Jurkat, Clone E6-1 (cell line): ENCODE measurements at regions not wholly inside any gene's neighbourhood (a gene's known extent, or its start where the extent isn't known, plus 50 kb on each side); places are given as distances from the start of the nearest gene placed in this dataset.

Experiments used
- DNase-seq: peaks from one replicate; pipeline ENCODE4 v3.0.0-alpha.2; 2011; ENCODE audit warnings: low read depth, low spot score
- H3K4me3 ChIP-seq: 2 replicates; pipeline ENCODE4 v1.5.1; 2011; ENCODE audit warnings: mild to moderate bottlenecking, low read length, control low read depth, moderate library complexity

GRCh38 chr5:35442885-35443639, 174.6 kb upstream of the SPEF2 start:
- H3K4me3 ChIP-seq, result no peak overlapping the region
- DNase-seq, result no peak

- no peak for DNase-seq
- H3K4me3 ChIP-seq, result no peak overlapping the region
Measured at GRCh38 chr5:35440409-35440808, 177.3 kb upstream of the SPEF2 start.

- DNase-seq, result no peak
- H3K4me3 ChIP-seq, result no peak overlapping the region
Measured at GRCh38 chr5:35438786-35439185, 178.9 kb upstream of the SPEF2 start.

GRCh38 chr5:35438288-35438687, 179.4 kb upstream of the SPEF2 start:
- no peak overlapping the region for H3K4me3 ChIP-seq
- DNase-seq, result no peak

- peak; percentile 38 for DNase-seq
- H3K4me3 ChIP-seq, result no peak overlapping the region
Measured at GRCh38 chr5:35436400-35437057, 181.1 kb upstream of the SPEF2 start.

GRCh38 chr5:35430381-35431162, 187.1 kb upstream of the SPEF2 start:
- H3K4me3 ChIP-seq, result no peak overlapping the region
- no peak for DNase-seq

GRCh38 chr5:35420200-35420599, 189.9 kb upstream of the PRLR start:
- H3K4me3 ChIP-seq, result no peak overlapping the region
- DNase-seq, result no peak

GRCh38 chr5:35417040-35417439, 186.8 kb upstream of the PRLR start:
- DNase-seq, result no peak
- H3K4me3 ChIP-seq, result no peak overlapping the region

- no peak overlapping the region for H3K4me3 ChIP-seq
- no peak for DNase-seq
Measured at GRCh38 chr5:35416217-35416988, 186.1 kb upstream of the PRLR start.

GRCh38 chr5:35415309-35415708, 185.0 kb upstream of the PRLR start:
- no peak overlapping the region for H3K4me3 ChIP-seq
- DNase-seq, result no peak

GRCh38 chr5:35409361-35409760, 179.1 kb upstream of the PRLR start:
- no peak for DNase-seq
- H3K4me3 ChIP-seq, result no peak overlapping the region

- DNase-seq, result no peak
Measured at GRCh38 chr5:35408146-35408545, 177.9 kb upstream of the PRLR start.

GRCh38 chr5:35407697-35408096, 177.4 kb upstream of the PRLR start:
- no peak for DNase-seq
- H3K4me3 ChIP-seq, result no peak overlapping the region

More at GRCh38 chr5:35408146-35408545, 177.9 kb upstream of the PRLR start:
- H3K4me3 ChIP-seq, result no peak overlapping the region

GRCh38 chr5:35405938-35406337, 175.7 kb upstream of the PRLR start:
- DNase-seq, result no peak
- no peak overlapping the region for H3K4me3 ChIP-seq

- DNase-seq, result no peak
- H3K4me3 ChIP-seq, result no peak overlapping the region
Measured at GRCh38 chr5:35404701-35405100, 174.4 kb upstream of the PRLR start.

GRCh38 chr5:35393901-35394300, 163.6 kb upstream of the PRLR start:
- H3K4me3 ChIP-seq, result no peak overlapping the region
- no peak for DNase-seq

GRCh38 chr5:35384658-35385057, 154.4 kb upstream of the PRLR start:
- no peak overlapping the region for H3K4me3 ChIP-seq
- DNase-seq, result no peak

GRCh38 chr5:35383041-35383440, 152.8 kb upstream of the PRLR start:
- DNase-seq, result no peak
- H3K4me3 ChIP-seq, result no peak overlapping the region

- DNase-seq, result no peak
Measured at GRCh38 chr5:35377653-35378052, 147.4 kb upstream of the PRLR start.

More at GRCh38 chr5:35377653-35378052, 147.4 kb upstream of the PRLR start:
- H3K4me3 ChIP-seq, result no peak overlapping the region
